SK-N-SH treated with all-trans-retinoic acid at 6 μM for 48 hours (cell line): ENCODE measurements at regions not wholly inside any gene's neighbourhood (a gene's known extent, or its start where the extent isn't known, plus 50 kb on each side); places are given as distances from the start of the nearest gene placed in this dataset.
A peak's percentile ranks its signal among the peaks of the same experiment; 100 is the strongest.
"Not testable (repeated sequence)": the region's sequence is repeated elsewhere in the genome, so short reads cannot be mapped to it uniquely, and the experiment has no call there.

Experiments used
- ATAC-seq: fragments of 200-7000 bp; cut with Tn5 transposase; 3 replicates; pipeline ENCODE4 v1.9.1; 2020; ENCODE audit warnings: mild to moderate bottlenecking, moderate library complexity
- ARNTL ChIP-seq: fragments of 450-650 bp; formaldehyde crosslinking; IDR thresholded peaks from 2 replicates; pipeline ENCODE4 v1.5.0; 2020; ENCODE audit warnings: low read depth, mild to moderate bottlenecking, moderate library complexity, borderline replicate concordance
- BACH2 ChIP-seq: fragments of 250-450 bp; sonication (Bioruptor Pico); IDR thresholded peaks from 2 replicates; pipeline ENCODE4 v1.9.0; 2021; ENCODE audit warnings: mild to moderate bottlenecking, borderline replicate concordance
- CREB5 ChIP-seq: fragments of 250-450 bp; sonication (Bioruptor Pico); IDR thresholded peaks from 2 replicates; pipeline ENCODE4 v1.5.1; 2020; ENCODE audit warnings: low read depth, mild to moderate bottlenecking, moderate library complexity
- CSDC2 ChIP-seq: fragments of 250-450 bp; sonication (Bioruptor Pico); IDR thresholded peaks from 2 replicates; pipeline ENCODE4 v1.5.0; 2020; ENCODE audit warnings: mild to moderate bottlenecking, moderate library complexity
- CSRNP3 ChIP-seq: fragments of 250-450 bp; sonication (Bioruptor Pico); IDR thresholded peaks from 2 replicates; pipeline ENCODE4 v1.5.1; 2021; ENCODE audit warnings: mild to moderate bottlenecking, moderate library complexity
- ESRRG ChIP-seq: fragments of 250-450 bp; sonication (Bioruptor Pico); IDR thresholded peaks from 2 replicates; pipeline ENCODE4 v1.6.1; 2021; ENCODE audit warnings: mild to moderate bottlenecking
- GLIS3 ChIP-seq: fragments of 250-450 bp; sonication (Bioruptor Pico); IDR thresholded peaks from 2 replicates; pipeline ENCODE4 v1.5.0; 2020; ENCODE audit warnings: mild to moderate bottlenecking, moderate library complexity
- ISL1 ChIP-seq: fragments of 250-450 bp; sonication (Bioruptor Pico); IDR thresholded peaks from 2 replicates; pipeline ENCODE4 v2.1.2; 2022; ENCODE audit warnings: mild to moderate bottlenecking, moderate library complexity
- OSR1 ChIP-seq: fragments of 250-450 bp; sonication (Bioruptor Pico); IDR thresholded peaks from 2 replicates; pipeline ENCODE4 v1.8.0; 2022; ENCODE audit warnings: moderate library complexity, mild to moderate bottlenecking, inconsistent platforms
- PATZ1 ChIP-seq: fragments of 250-450 bp; sonication (Bioruptor Pico); IDR thresholded peaks from 2 replicates; pipeline ENCODE4 v1.8.0; 2020; ENCODE audit warnings: mild to moderate bottlenecking, moderate library complexity, borderline replicate concordance
- POU6F1 ChIP-seq: fragments of 250-450 bp; sonication (Bioruptor Pico); IDR thresholded peaks from 2 replicates; pipeline ENCODE4 v1.8.0; 2021; ENCODE audit warnings: low read depth, mild to moderate bottlenecking, moderate library complexity, borderline replicate concordance
- PPARA ChIP-seq: fragments of 250-450 bp; sonication (Bioruptor Pico); IDR thresholded peaks from 2 replicates; pipeline ENCODE4 v1.5.0; 2020; ENCODE audit warnings: mild to moderate bottlenecking, borderline replicate concordance
- SNAI2 ChIP-seq: fragments of 250-450 bp; sonication (Bioruptor Pico); IDR thresholded peaks from 2 replicates; pipeline ENCODE4 v1.5.0; 2020; ENCODE audit warnings: mild to moderate bottlenecking, moderate library complexity
- TCF4 ChIP-seq: fragments of 250-450 bp; sonication (Bioruptor Pico); IDR thresholded peaks from 2 replicates; pipeline ENCODE4 v1.8.0; 2021; ENCODE audit warnings: mild to moderate bottlenecking, moderate library complexity, borderline replicate concordance
- TSHZ2 ChIP-seq: fragments of 250-450 bp; sonication (Bioruptor Pico); IDR thresholded peaks from 2 replicates; pipeline ENCODE4 v1.5.0; 2020; ENCODE audit warnings: mild to moderate bottlenecking, moderate library complexity
- ZFP30 ChIP-seq: fragments of 450-650 bp; formaldehyde crosslinking; IDR thresholded peaks from 2 replicates; pipeline ENCODE4 v1.5.0; 2022; ENCODE audit warnings: mild to moderate bottlenecking, moderate library complexity
- ZNF70 ChIP-seq: fragments of 450-650 bp; formaldehyde crosslinking; IDR thresholded peaks from 2 replicates; pipeline ENCODE4 v1.5.0; 2020; ENCODE audit warnings: mild to moderate bottlenecking, moderate library complexity
- ZNF8 ChIP-seq: fragments of 450-650 bp; formaldehyde crosslinking; IDR thresholded peaks from 2 replicates; pipeline ENCODE4 v1.5.0; 2020; ENCODE audit warnings: mild to moderate bottlenecking, moderate library complexity

GRCh38 chr13:37473035-37473434 is 125.5 kb downstream of the POSTN start:
- ATAC-seq = no peak
- no peak for TF ChIP-seq CSRNP3 (CRISPR knock-in tag)
- no peak for TF ChIP-seq BACH2 (CRISPR knock-in tag)
- TF ChIP-seq PPARA (CRISPR knock-in tag) = no peak
- no peak for TF ChIP-seq GLIS3
- TF ChIP-seq ZNF70 (CRISPR knock-in tag) = no peak
- TF ChIP-seq CSDC2 (CRISPR knock-in tag) = no peak
- no peak for TF ChIP-seq OSR1 (CRISPR knock-in tag)
- TF ChIP-seq ISL1 (CRISPR knock-in tag) = no peak
- no peak for TF ChIP-seq TSHZ2 (CRISPR knock-in tag)
- TF ChIP-seq TCF4 (CRISPR knock-in tag) = no peak
- TF ChIP-seq POU6F1 (CRISPR knock-in tag) = no peak

GRCh38 chr13:37472266-37472665 is 126.3 kb downstream of the POSTN start:
- ATAC-seq = not testable (repeated sequence)

- peak; percentile 58 for ATAC-seq
- TF ChIP-seq ZNF70 (CRISPR knock-in tag) (no peak), ESRRG (CRISPR knock-in tag) (no peak), CREB5 (CRISPR knock-in tag) (no peak), CSDC2 (CRISPR knock-in tag) (no peak), ZNF8 (CRISPR knock-in tag) (no peak), PATZ1 (CRISPR knock-in tag) (no peak), SNAI2 (no peak), ISL1 (CRISPR knock-in tag) (no peak), ARNTL (CRISPR knock-in tag) (no peak), POU6F1 (CRISPR knock-in tag) (no peak), CSRNP3 (CRISPR knock-in tag) (no peak), GLIS3 (no peak), TSHZ2 (CRISPR knock-in tag) (no peak), ZFP30 (CRISPR knock-in tag) (no peak), BACH2 (CRISPR knock-in tag) (no peak), TCF4 (CRISPR knock-in tag) (no peak)
These were observed 138.4 kb downstream of the POSTN start for GRCh38 chr13:37460166-37460565.
